ENCODE measurements at regions not wholly inside any gene's neighbourhood (a gene's known extent, or its start where the extent isn't known, plus 50 kb on each side); places are given as distances from the start of the nearest gene placed in this dataset.

DNA sequence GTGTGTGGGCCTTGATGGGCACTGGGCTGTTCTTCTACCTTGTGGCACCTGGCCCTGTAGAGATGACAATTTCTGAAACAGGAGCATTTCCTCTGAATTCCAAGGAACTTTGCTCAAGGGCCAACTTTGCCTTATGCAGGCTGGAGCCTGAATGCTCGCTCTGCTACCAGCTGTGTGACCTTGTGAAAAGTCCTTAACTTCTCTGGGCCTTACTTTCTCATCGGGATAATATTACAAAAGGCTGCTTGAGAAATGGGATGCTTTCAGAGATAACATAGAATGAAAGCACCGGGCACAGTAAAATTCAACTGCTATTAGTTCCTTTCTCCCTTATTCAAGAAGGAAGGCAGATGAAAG, 58.8 kb downstream of the GADD45G start:
- TF ChIP-seq EP300 (IDR thresholded peaks at IDR 0.05; ENCODE audit: borderline replicate concordance) (no peak), YY1 (IDR thresholded peaks at IDR 0.05; ENCODE audit: low read depth) (no peak), NFIC (IDR thresholded peaks at IDR 0.05) (no peak), ZBTB7A (IDR thresholded peaks at IDR 0.05; ENCODE audit: low read depth) (no peak), RAD21 (IDR thresholded peaks at IDR 0.05; ENCODE audit: low read depth) (no peak), TAF1 (IDR thresholded peaks at IDR 0.05; ENCODE audit: low read depth) (no peak), USF1 (IDR thresholded peaks at IDR 0.05) (no peak), TEAD4 (IDR thresholded peaks at IDR 0.05) (no peak), CEBPB (IDR thresholded peaks at IDR 0.05) (no peak), EGR1 (IDR thresholded peaks at IDR 0.05) (no peak)
- TF ChIP-seq, protein P1, sequence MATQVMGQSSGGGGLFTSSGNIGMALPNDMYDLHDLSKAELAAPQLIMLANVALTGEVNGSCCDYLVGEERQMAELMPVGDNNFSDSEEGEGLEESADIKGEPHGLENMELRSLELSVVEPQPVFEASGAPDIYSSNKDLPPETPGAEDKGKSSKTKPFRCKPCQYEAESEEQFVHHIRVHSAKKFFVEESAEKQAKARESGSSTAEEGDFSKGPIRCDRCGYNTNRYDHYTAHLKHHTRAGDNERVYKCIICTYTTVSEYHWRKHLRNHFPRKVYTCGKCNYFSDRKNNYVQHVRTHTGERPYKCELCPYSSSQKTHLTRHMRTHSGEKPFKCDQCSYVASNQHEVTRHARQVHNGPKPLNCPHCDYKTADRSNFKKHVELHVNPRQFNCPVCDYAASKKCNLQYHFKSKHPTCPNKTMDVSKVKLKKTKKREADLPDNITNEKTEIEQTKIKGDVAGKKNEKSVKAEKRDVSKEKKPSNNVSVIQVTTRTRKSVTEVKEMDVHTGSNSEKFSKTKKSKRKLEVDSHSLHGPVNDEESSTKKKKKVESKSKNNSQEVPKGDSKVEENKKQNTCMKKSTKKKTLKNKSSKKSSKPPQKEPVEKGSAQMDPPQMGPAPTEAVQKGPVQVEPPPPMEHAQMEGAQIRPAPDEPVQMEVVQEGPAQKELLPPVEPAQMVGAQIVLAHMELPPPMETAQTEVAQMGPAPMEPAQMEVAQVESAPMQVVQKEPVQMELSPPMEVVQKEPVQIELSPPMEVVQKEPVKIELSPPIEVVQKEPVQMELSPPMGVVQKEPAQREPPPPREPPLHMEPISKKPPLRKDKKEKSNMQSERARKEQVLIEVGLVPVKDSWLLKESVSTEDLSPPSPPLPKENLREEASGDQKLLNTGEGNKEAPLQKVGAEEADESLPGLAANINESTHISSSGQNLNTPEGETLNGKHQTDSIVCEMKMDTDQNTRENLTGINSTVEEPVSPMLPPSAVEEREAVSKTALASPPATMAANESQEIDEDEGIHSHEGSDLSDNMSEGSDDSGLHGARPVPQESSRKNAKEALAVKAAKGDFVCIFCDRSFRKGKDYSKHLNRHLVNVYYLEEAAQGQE (IDR thresholded peaks at IDR 0.05; ENCODE audit: low read depth), result no peak
